ENCODE measurements at regions not wholly inside any gene's neighbourhood (a gene's known extent, or its start where the extent isn't known, plus 50 kb on each side); places are given as distances from the start of the nearest gene placed in this dataset.

GRCh38 chr15:66935688-66936087 lies 129.7 kb upstream of the SMAD3 start:
- TF ChIP-seq EZH2phosphoT487 (IDR thresholded peaks at IDR 0.05; ENCODE audit: borderline replicate concordance, low read depth, low read length) (no peak), CTCF (conservative IDR thresholded peaks at IDR 0.05; ENCODE audit: low read length) (no peak)
- H3K27ac ChIP-seq (ENCODE audit: low read depth, low read length, poor library complexity, severe bottlenecking): no peak overlapping the region
- no TSS peak for BruUV-seq (replicated peaks)
- H3K79me2 ChIP-seq (ENCODE audit: insufficient read depth, low read depth, low read length): no peaks in the 10 kb centered on the region
- ChIA-PET POLR2A (no interaction called here), CTCF (ENCODE audit: unreplicated experiment) (no interaction called here)
- H3K4me1 ChIP-seq (ENCODE audit: insufficient read depth, low read length, poor library complexity, severe bottlenecking): peaks cover 17% of the 10 kb centered on the region
- no peak overlapping the region for H2AFZ ChIP-seq (ENCODE audit: low read length)
- no peak for DNase-seq (ENCODE audit: low spot score)
- H3K9me3 ChIP-seq (ENCODE audit: low read length): 0 out of 2 replicates have a peak, but pooled peaks cover 14% of the 10 kb centered on the region
- H4K20me1 ChIP-seq (ENCODE audit: insufficient read depth, low read length): no peaks in the 10 kb centered on the region
- no peaks in the 10 kb centered on the region for H3K36me3 ChIP-seq (ENCODE audit: insufficient read depth, low read length)
- intact Hi-C loops (cut with micrococcal nuclease; ENCODE audit: unreplicated experiment): no loop called here
- no peak overlapping the region for H3K4me3 ChIP-seq (ENCODE audit: low read depth, low read length, poor library complexity, severe bottlenecking)
- no peak overlapping the region for H3K4me2 ChIP-seq (ENCODE audit: low read length)
- H3K9me2 ChIP-seq (ENCODE audit: insufficient read depth, low read length): no peaks in the 10 kb centered on the region

GRCh38 chr15:66936109-66936860 lies 129.1 kb upstream of the SMAD3 start:
- BruUV-seq (replicated peaks): no TSS peak

More at GRCh38 chr15:66936109-66936860, 129.1 kb upstream of the SMAD3 start:
- Histone ChIP-seq H3K4me1 (ENCODE audit: insufficient read depth, low read length, poor library complexity, severe bottlenecking) (peaks cover 17% of the 10 kb centered on the region), H3K9me2 (ENCODE audit: insufficient read depth, low read length) (no peaks in the 10 kb centered on the region), H3K79me2 (ENCODE audit: insufficient read depth, low read depth, low read length) (no peaks in the 10 kb centered on the region), H3K4me3 (ENCODE audit: low read depth, low read length, poor library complexity, severe bottlenecking) (no peak overlapping the region), H2AFZ (ENCODE audit: low read length) (no peak overlapping the region), H4K20me1 (ENCODE audit: insufficient read depth, low read length) (no peaks in the 10 kb centered on the region), H3K36me3 (ENCODE audit: insufficient read depth, low read length) (no peaks in the 10 kb centered on the region), H3K27ac (ENCODE audit: low read depth, low read length, poor library complexity, severe bottlenecking) (no peak overlapping the region), H3K4me2 (ENCODE audit: low read length) (no peak overlapping the region), H3K9me3 (ENCODE audit: low read length) (0 out of 2 replicates have a peak, but pooled peaks cover 14% of the 10 kb centered on the region)
- POLR2A ChIA-PET: interaction anchor here (0.7 kb wide), 1 partner anchor 268 kb away, joined by 3 read pairs; no protein-coding TSS in a partner anchor
- no peak for TF ChIP-seq CTCF (conservative IDR thresholded peaks at IDR 0.05; ENCODE audit: low read length)
- TF ChIP-seq EZH2phosphoT487 (IDR thresholded peaks at IDR 0.05; ENCODE audit: borderline replicate concordance, low read depth, low read length): no peak
- no peak for DNase-seq (ENCODE audit: low spot score)
- intact Hi-C loops (cut with micrococcal nuclease; ENCODE audit: unreplicated experiment): no loop called here
- CTCF ChIA-PET (ENCODE audit: unreplicated experiment): no interaction called here

All from OCI-LY7 (cell line).